ENCODE measurements at regions not wholly inside any gene's neighbourhood (a gene's known extent, or its start where the extent isn't known, plus 50 kb on each side); places are given as distances from the start of the nearest gene placed in this dataset.

DNA sequence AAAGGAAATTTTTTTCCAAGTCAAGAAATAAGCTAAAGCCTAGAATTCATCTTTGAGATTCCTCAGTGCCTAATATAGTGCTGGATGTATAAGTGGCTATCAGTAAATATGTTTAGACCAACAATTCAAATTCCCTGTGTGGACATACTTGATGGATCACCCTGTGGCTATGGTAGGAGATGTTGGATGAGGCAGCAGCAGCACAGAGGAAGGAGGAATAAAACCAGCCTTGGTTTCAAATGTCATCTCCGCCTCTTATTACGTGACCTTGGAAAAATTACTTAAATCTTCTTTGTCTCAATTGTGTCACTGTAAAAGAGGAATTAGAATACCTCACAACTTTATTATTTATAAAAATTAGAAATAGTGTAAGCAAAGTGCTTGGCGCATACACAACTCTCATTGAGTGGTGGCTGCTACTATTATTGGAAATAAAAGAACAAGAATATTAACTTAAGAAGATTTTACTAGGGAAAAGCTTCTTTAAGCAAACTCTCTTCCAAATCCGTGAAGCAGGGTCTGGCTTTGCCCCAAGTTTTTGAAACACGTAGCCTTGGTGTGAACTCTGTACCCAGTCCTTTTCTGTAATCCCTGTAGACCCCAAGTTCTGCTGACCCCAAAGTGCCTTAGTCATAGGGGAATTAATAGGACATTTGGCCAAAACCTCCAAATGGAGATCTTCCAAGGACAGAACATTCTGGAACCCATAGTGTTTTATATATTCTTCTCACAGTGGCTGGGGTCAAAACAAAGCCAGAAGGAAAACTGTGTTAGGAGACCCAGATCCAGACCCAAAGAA, 283.8 kb downstream of the PTEN start:
- Histone ChIP-seq H3K4me3 (no peak overlapping the region), H3K4me1 (ENCODE audit: control insufficient read depth, insufficient read depth, low read length) (peaks cover 5% of the 10 kb centered on the region), H3K9me3 (replicated peaks; ENCODE audit: control insufficient read depth, insufficient read depth, low read length) (peaks cover 4% of the 10 kb centered on the region; the same call in 2 of the 3 replicates), H3K27ac (ENCODE audit: control insufficient read depth, insufficient read depth) (no peak overlapping the region), H3K27me3 (replicated peaks in 1 of 2; ENCODE audit: control insufficient read depth in 2 of 2, insufficient read depth in 2 of 2, low read length in 1 of 2) (no peaks in the 10 kb centered on the region), H3K36me3 (ENCODE audit: control insufficient read depth in 2 of 2, insufficient read depth in 2 of 2, low read length in 1 of 2) (no peaks in the 10 kb centered on the region), H3K9ac (ENCODE audit: control insufficient read depth, insufficient read depth, low read length) (no peak overlapping the region), H3K79me2 (ENCODE audit: control insufficient read depth, insufficient read depth, low read length) (no peaks in the 10 kb centered on the region), H4K20me1 (ENCODE audit: control insufficient read depth, insufficient read depth) (no peaks in the 10 kb centered on the region), H2AFZ (ENCODE audit: control insufficient read depth, low read depth, low read length) (no peak overlapping the region), H3K4me2 (ENCODE audit: control insufficient read depth, insufficient read depth) (no peak overlapping the region)
- TF ChIP-seq NFXL1 (IDR thresholded peaks at IDR 0.05; ENCODE audit: borderline replicate concordance): no peak
- TF ChIP-seq EZH2 (IDR thresholded peaks at IDR 0.05; ENCODE audit: borderline replicate concordance, control insufficient read depth, low read depth, low read length): no peak
- TF ChIP-seq CHD2 (IDR thresholded peaks at IDR 0.05; ENCODE audit: borderline replicate concordance, low read depth, low read length): no peak
- no peak for TF ChIP-seq BRCA1 (IDR thresholded peaks at IDR 0.05; ENCODE audit: low read depth, low read length)
- TF ChIP-seq RBBP5 (conservative IDR thresholded peaks at IDR 0.05): no peak
- no peak for TF ChIP-seq EED (IDR thresholded peaks at IDR 0.05; ENCODE audit: low read depth)
- ATAC-seq (no peak), FAIRE-seq (no peak), DNase-seq (ENCODE audit: low read depth, low spot score) (no peak)
- ChIA-PET SMC1A (ENCODE audit: uncharacterized antibody, unreplicated experiment) (no interaction called here), CTCF (interaction anchor here (0.5 kb wide), 1 partner anchor 663 kb away, joined by 3 read pairs; no protein-coding TSS in a partner anchor), RAD21 (ENCODE audit: unreplicated experiment) (no interaction called here), POLR2A (interaction anchor here (0.6 kb wide), 1 partner anchor 278 kb away, joined by 4 read pairs; no protein-coding TSS in a partner anchor)
- WGBS (ENCODE audit: insufficient coverage, insufficient replicate concordance, low lambda C conversion rate, missing lambda C conversion rate): 87% methylated on average over 5 of the region's 5 CpGs
- BruUV-seq (replicated peaks): no TSS peak
- intact Hi-C loops (cut with micrococcal nuclease; ENCODE audit: unreplicated experiment): no loop called here
- in situ Hi-C loops (cut with MboI): no loop called here

DNA sequence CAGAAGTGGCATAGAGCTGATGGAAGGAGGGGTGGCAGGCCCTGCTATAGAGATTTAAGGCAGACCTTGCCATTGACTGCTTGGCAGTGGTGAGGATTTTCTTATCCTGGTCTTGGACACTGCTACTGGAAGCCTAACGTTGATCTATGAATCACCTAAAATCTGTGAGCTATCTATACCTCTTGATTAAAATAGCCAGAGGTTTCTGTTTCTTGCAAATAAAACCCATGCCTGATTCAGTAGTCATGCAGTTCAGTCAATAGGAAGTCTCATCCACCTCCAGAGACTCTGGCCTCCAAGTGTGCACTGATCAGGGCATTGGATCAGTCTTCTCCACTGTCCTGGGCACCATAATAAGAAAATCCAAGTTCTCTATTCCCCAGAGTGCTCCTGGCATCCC, 286.5 kb downstream of the PTEN start:
- ATAC-seq: no peak
- intact Hi-C loops (cut with micrococcal nuclease; ENCODE audit: unreplicated experiment): no loop called here
- H3K4me2 ChIP-seq (ENCODE audit: control insufficient read depth, insufficient read depth): no peak overlapping the region
- TF ChIP-seq NFXL1 (IDR thresholded peaks at IDR 0.05; ENCODE audit: borderline replicate concordance) (no peak), SP1 (IDR thresholded peaks at IDR 0.05; ENCODE audit: low read depth, low read length) (no peak), NR2C1 (IDR thresholded peaks at IDR 0.05) (no peak), HDAC2 (IDR thresholded peaks at IDR 0.05) (no peak), EGR1 (IDR thresholded peaks at IDR 0.05; ENCODE audit: borderline replicate concordance in 1 of 2, low read depth in 2 of 2, low read length in 2 of 2) (no peak), CEBPB (IDR thresholded peaks at IDR 0.05; ENCODE audit: borderline replicate concordance in 1 of 2, low read depth in 2 of 2, low read length in 2 of 2) (no peak), ETV6 (conservative IDR thresholded peaks at IDR 0.05 in 1 of 2, IDR thresholded peaks at IDR 0.05 in 1 of 2; ENCODE audit: borderline replicate concordance in 1 of 2, low read depth in 1 of 2) (no peak), PAX5 (IDR thresholded peaks at IDR 0.05; ENCODE audit: borderline replicate concordance, low read depth, low read length) (no peak), RFX5 (IDR thresholded peaks at IDR 0.05; ENCODE audit: low read depth, low read length) (no peak)
- TF ChIP-seq, protein P1, sequence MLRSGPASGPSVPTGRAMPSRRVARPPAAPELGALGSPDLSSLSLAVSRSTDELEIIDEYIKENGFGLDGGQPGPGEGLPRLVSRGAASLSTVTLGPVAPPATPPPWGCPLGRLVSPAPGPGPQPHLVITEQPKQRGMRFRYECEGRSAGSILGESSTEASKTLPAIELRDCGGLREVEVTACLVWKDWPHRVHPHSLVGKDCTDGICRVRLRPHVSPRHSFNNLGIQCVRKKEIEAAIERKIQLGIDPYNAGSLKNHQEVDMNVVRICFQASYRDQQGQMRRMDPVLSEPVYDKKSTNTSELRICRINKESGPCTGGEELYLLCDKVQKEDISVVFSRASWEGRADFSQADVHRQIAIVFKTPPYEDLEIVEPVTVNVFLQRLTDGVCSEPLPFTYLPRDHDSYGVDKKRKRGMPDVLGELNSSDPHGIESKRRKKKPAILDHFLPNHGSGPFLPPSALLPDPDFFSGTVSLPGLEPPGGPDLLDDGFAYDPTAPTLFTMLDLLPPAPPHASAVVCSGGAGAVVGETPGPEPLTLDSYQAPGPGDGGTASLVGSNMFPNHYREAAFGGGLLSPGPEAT (IDR thresholded peaks at IDR 0.05; ENCODE audit: low read depth): no peak
- ChIA-PET RAD21 (ENCODE audit: unreplicated experiment) (no interaction called here), CTCF (interaction anchor here (0.5 kb wide), 1 partner anchor 1183 kb away, joined by 3 read pairs; no protein-coding TSS in a partner anchor), POLR2A (no interaction called here), SMC1A (ENCODE audit: uncharacterized antibody, unreplicated experiment) (interaction anchor here (1.6 kb wide), 1 partner anchor 12 kb away, joined by 3 read pairs; no protein-coding TSS in a partner anchor)
- no peak for FAIRE-seq
- H3K36me3 ChIP-seq (ENCODE audit: control insufficient read depth in 2 of 2, insufficient read depth in 2 of 2, low read length in 1 of 2): no peaks in the 10 kb centered on the region
- no peaks in the 10 kb centered on the region for H4K20me1 ChIP-seq (ENCODE audit: control insufficient read depth, insufficient read depth)
- H3K4me3 ChIP-seq: no peak overlapping the region
- no TSS peak for BruUV-seq (replicated peaks)
- H2AFZ ChIP-seq (ENCODE audit: control insufficient read depth, low read depth, low read length): no peak overlapping the region
- 25% methylated on average over 1 of the region's 1 CpG for WGBS (ENCODE audit: insufficient coverage, insufficient replicate concordance, low lambda C conversion rate, missing lambda C conversion rate)
- DNase-seq (ENCODE audit: low read depth, low spot score): no peak
- no peaks in the 10 kb centered on the region for H3K27me3 ChIP-seq (replicated peaks in 1 of 2; ENCODE audit: control insufficient read depth in 2 of 2, insufficient read depth in 2 of 2, low read length in 1 of 2)
- no peak overlapping the region for H3K9ac ChIP-seq (ENCODE audit: control insufficient read depth, insufficient read depth, low read length)
- peaks cover 7% of the 10 kb centered on the region for H3K9me3 ChIP-seq (replicated peaks; ENCODE audit: control insufficient read depth, insufficient read depth, low read length)
- H3K27ac ChIP-seq (ENCODE audit: control insufficient read depth, insufficient read depth): no peak overlapping the region
- in situ Hi-C loops (cut with MboI): no loop called here
- peaks cover 15% of the 10 kb centered on the region for H3K4me1 ChIP-seq (ENCODE audit: control insufficient read depth, insufficient read depth, low read length)
- no peaks in the 10 kb centered on the region for H3K79me2 ChIP-seq (ENCODE audit: control insufficient read depth, insufficient read depth, low read length)

All from GM12878 (cell line).